Stimulated activated CD4-positive, alpha-beta T cell treated with anti-CD3 and anti-CD28 coated beads, Interleukin-4, amount 100 ng/mL, for 48 hours (primary cell): ENCODE measurements at regions not wholly inside any gene's neighbourhood (a gene's known extent, or its start where the extent isn't known, plus 50 kb on each side); places are given as distances from the start of the nearest gene placed in this dataset.

Experiments used
- DNase-seq, 2 donors: peaks; one replicate each; pipeline ENCODE4 v3.0.0-alpha.2; 2020; ENCODE audit warnings: low read depth in 2 of 2

DNA sequence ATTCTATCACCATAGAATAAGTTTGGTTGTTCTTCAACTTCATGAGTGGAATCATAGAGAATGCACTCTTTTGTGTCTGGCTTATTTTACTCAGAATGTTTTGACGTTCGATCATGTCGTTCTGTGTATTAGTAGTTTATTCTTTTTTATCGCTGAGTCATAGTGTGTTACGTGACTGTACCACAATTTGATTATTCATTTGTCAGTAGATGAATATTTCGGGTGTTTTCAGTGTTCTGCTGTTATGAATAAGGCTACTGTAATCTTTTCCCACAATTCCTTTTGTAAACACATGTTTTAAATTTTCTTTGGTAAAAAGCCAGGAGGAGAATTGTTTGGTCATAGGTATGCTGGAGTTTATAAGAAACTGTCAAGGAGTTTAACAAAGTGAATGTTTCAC, 279.9 kb upstream of the B3GAT1 start:
- DNase-seq = no peak

DNA sequence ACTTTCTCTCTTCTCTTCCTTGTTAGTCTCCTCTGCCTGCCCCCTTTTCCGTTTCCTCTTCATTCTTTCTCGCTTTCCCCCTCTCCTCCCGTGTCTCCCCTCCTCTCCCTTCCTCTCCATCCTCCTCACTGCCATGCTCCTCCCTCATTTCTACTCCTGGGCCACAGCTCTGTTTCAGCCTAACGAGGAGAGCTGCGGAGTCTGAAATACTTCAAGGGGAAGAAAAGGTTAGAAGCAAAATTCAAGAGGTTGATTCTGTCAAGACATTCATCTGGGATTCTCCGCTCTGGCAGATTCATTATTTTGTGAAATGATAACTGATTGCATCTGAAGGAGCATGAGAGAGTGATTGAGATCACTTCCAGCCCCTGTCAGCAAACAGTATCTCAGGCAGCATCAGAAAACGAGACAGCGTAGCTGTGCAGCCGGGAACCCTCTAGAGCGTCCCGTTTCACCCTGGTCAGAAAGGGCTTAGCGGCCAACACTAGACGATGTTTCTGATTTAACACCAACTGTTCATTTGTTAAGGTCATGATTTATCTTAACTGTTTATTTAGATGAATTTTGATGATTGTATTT, 279.3 kb upstream of the B3GAT1 start:
- DNase-seq = no peak

DNA sequence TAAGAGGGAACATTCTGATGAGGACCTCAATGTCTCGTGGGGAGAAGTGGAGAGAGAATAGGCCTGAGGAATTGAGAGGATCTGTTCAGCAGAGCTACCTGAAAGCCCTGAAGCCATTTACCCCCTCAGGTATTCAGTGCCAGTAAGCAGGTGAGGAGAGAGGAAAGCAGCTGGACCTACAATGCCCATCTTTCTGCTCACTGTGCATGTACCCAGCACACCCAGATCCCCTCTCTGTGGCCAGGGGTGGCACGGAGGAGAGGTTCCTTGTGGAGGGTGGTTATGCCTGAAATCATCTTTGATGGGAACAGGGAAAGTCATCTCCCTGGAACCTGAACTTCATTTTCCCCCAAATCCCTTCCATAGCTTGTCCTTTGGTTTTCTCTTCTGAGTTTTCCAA, 277.8 kb upstream of the B3GAT1 start:
- no peak for DNase-seq

DNA sequence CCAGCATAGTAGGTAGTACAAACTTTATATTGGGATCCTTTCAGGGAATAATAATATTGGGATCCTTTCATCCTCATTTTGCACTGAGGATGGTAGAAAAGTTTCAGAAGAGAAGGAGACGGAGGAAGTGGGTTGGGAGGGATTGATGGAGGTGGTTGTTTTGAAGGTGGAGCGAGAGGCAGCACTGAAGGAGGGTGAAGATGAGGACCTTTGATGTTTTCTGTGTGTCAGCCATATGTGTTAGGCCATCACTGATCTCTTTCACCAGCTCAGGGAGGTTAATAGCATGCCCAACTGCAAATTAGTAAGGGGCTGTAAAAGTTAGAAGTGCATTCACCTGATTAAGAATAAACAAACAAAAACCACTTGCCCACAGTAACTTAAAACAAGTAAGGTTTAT, 275.5 kb upstream of the B3GAT1 start:
- no peak for DNase-seq

DNA sequence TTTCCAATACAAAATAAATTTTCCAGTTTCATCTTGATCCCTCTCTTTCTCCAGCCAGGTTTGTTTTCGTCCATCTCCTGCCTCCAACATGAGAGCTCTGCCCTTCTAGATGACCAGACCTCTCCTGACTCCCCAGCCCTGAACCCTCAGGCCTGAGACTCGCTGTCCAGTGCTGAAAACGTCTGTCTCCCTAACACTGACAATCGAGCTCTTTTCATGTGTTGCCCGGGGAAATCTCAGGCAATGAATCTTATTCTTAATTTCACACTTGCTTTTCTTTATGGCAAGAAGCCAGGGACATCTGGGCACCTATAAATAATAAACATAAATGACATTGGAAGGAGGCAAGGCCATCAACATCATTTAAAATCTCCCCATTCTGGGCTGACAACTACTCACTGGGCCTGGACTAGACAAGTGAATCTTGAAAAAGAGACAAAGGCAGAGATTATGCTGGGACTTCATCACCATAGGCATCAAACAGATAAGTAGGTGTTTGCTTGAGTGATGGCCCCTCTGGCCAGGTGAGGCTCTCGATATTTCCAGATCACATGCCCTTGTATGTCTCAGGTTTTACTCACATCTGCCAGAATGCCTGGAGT, 274.5 kb upstream of the B3GAT1 start:
- DNase-seq = no peak

DNA sequence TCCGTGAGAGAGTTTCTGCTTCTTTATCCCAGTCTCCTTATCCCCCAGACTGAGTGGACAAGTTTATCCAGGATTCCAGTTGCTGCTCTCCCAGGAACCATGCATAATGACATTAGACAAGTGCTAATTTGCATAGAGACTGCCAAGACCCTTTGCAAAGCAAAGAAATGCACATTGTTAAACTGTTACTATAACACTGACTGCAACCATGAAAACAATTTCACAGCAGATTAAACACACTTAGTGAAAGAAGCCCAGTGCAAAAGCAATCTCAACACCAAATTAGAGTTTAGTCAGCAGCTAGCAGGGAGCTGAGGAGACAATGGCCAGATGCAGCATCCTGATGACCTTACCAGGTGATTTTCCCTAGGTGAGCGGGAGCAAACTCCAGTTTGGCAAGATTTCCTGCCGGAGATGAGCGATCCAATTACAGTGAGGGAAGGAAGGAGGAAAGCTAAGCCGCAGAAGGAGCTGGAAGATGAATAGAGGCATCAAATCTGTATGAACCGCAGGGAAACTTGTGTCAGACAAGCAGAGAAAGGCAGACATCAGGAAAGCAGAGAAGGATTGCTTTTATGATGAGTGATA, 273.8 kb upstream of the B3GAT1 start:
- no peak for DNase-seq

DNA sequence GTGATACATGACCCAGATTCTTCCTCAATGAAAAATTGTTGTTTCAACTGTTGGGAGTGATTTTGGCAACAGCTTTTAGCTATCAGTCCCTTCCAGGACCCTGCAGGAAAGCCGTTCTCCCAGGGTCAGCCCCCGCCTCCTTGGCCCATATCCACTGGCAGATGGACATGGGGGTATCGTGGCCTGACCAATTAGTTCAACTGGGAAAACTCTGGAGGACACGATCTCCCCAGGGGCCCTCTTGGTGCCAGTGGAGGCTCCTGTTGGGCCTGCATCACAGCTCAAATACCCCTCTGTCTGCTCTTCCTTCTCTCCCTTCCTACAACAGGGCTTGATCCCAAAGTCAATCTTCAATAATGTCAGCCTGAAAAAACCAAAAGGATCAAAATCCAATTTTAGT, 272.5 kb upstream of the B3GAT1 start:
- no peak for DNase-seq

DNA sequence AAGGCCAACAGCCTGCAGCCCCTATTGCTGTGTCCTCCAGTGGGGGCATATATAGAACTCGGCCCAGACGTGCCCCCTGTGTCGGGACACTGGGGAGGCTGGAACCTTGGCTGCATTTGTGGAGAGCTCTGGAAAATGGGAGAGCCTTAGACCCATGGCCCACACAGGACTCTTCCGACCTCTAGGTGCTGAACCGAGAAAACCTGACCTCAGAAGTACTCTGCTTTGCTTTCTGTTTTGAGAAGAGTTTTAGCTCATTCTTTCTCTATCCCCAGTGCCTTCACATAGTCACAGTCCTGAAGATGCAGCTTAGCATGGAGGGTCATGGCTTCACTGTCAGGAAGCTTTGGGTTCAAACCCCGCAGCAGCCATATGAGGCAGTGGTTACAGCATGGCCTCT, 271.8 kb upstream of the B3GAT1 start:
- DNase-seq = no peak

DNA sequence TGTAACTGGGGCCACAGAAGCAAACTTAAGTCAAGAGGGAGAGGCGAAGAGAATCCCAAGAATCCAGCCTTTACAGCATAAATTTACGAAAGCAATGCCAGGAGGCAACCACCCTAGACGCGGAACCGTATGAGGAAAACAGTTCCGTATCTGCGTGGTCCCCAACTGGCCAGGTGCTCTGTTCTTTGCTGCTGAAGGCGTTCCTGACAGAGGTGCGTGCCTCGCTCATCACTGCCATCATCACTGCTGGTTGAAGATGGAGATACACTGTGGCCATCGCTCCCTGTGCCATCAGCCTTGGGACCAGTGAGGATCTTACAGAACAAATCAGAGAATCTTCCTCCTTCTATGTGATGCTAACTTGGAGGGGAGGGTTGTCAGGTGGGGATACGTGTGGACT, 270.5 kb upstream of the B3GAT1 start:
- DNase-seq = no peak

DNA sequence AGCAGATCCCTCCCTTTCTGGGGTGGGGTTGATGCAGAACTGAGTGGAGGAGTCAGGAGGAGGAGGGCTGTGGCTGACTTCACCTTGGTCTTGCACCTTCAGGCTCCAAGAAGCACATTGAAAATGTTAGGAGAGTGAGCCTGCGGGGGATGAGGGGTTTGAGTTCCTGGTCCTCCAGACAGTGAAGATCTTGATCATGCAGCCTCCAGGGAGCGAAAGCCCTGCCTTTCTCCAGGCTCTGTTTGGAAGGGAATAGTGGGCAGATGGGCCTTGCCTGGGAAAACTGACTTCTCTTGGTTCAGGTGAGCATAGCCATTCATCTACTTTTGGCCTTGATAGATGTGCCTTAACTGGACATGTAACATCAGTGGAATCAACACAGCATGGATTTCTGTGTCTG, 267.6 kb upstream of the B3GAT1 start:
- DNase-seq = no peak

DNA sequence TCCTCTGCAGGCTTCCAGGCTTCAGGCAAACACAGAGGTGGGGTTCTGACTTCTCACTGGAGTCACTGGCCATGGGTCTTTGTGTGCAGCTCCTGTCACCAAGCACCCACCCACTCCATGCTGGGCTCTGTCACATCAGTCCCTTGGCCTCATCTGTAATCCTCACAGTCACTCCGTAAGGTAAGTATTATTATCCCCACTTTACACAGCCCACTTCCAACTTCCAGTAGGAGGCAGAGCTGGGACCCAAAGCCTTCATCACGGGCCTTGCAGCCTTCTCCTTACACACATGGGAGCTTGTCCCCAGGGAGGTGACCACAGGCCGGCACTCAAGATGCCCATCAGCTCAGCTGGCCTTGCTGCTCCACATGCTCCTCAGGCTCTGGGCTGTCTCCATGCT, 266.7 kb upstream of the B3GAT1 start:
- no peak for DNase-seq

DNA sequence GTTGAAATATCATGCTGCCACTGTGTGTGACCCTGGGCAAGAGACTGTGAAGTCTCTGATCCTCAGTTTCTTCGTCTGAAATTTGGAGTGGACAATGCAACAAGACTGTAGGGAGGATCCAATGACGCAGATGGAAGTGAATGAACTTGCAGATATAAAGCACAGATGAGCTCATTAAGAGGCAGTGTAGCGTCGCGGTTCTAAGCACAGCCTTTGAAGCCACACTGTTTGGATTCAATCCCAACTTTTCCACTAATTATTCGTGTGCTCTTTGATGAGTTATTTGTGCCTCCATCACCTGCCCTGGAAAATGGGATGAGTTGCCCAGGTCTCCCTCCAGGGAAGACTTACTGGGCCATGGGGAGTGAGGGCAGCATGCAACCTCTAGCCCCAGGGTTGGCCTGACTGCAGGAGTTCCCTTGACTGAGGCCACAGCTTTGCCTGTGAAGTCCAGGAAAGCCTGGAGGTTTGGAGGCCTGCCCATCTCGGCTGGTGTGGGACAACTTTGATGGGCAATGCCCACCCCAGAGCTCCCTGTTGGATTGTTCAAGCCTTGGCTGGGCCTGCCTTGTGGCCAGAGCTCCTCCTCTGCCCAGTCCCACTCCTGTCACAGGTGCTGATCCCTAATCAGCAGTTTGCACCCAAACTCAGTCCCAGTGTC, 266.0 kb upstream of the B3GAT1 start:
- no peak for DNase-seq

DNA sequence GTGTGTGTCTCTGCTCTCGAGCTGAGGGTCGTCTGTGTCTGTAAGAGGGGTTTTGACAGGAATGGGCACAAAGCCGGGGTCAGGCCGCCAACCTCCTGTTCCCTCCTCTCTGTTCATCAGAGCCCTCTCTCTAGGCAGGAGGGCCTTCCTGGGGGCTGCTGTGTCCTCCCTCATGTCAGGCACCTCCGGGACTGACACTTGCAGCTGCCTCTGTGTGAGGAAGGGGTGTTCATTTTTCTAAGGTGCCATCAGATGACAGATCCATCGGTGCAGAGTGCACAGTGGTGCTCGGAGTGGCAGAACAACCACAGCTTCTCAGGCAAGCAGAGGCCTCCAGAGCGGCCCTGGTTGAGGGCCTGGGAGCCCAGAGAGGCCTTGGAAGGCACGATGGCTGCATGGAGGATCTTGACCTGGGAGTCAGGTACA, 265.4 kb upstream of the B3GAT1 start:
- no peak for DNase-seq

DNA sequence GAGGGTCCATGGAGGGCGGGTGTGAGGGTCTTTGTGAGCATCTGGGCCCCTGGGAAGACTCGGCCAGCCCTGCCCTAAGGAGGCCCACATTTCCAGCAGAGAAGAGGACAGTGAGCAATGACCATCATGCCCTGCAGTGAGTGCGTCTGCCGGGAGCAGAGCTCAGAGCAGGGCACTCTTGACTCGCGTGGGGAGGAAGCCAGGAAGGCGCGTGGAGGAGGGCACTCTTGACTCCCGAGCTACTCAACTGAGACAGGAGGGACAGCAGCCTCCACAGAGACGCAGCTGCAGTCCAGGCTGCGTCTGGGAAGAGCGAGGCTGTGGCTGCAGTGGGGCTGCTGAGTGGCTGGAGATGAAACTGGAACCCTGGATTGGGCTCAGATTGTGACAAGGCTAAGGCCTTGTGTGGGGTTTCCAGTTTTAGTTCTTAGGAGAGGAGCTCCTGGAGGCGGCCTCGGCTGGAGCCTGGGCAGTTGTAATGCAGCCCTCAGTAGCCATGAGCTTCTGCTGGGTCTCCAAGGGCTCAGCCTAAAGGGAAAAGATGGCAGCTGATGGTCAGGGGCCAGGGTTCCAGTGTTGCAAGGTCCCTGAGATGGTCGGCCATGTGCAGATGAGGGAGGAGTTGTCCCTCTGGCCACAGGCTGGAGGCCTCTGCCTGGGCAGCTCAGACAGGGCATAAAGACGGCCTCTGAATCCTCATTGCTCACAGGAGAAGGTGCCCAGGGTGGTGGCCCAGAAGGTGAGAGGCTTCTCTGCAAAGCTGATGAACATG, 264.7 kb upstream of the B3GAT1 start:
- DNase-seq = no peak

DNA sequence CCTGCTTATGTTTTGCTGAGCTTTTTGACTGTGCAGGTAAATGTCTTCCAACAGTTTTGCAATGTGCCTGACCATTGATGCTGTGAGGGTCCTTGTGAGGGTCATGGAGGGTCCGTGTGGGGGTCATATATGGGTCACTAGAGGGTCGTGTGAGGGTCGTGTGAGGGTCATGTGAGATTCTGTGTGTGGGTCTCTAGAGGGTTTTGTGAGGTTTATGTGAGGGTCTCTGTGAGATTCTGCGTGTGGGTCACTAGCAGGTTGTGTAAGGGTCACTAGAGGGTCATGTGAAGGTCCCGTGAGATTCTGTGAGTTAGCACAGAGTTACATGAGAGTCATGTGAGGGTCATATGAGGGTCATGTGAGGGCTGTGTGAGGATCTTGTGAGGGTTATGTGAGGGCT, 263.9 kb upstream of the B3GAT1 start:
- no peak for DNase-seq

DNA sequence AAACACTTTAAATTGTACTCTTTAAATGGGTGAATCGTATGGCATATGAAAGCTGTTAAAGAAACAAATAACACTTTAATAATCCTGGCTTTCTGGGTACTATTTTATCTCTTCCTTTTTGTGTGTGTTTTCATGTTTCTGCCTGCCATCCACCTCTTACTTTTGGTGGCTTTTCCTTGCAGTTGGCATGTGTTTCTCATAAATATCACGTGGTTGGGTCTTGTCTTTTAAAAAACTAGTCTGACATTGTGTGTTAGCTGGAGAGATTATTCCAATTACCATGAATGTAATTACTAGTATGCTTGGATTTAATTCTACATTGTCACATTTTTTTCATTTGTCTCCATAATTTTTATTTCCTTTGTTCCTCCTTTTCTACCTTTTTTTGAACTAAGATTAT, 262.9 kb upstream of the B3GAT1 start:
- DNase-seq = no peak

DNA sequence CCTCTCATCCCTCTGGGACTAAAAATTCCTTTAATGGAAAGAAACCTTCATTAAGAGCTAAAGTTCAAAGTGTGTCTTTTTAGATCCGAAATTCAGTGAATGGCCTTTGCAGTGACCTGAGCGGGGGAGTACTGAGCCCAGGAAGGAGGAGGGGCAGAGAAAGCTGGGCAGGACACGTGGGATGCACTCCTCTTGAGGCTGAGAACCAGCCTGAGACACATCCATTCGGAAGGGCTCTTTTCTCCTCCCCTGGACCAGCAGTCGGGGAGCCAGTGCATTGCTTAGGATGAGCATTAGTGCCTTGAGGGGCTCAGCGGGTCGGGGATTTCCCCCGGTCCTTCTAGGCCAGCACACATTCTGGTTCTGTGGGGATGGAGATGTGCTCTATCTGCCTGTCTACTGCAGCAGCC, 258.9 kb upstream of the B3GAT1 start:
- DNase-seq = no peak

DNA sequence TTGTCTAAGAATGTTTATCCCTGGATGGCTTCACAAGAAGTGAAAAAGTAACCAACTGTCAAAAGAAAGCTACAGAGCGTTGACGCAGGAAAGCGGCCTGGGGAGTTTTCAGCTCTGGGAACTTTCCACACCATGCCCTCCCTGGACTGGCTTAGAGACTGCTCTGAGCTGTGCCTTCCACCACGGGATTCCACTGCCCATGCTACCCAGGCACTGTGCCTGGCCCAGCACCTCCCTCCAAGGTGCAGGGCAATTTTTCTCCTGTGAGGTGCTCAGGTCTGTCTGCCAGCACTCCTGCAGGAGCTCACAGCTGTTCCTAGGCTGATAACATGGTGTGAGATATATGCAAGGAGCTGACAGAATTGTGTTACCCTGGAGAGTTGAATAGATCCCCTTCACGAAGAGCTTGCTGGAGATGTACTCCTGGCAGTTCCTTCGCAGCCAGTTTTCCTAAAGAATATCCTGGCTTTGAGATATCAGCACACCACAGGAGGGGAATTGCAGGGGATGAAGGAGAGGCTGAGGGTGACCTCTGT, 258.3 kb upstream of the B3GAT1 start:
- no peak for DNase-seq

DNA sequence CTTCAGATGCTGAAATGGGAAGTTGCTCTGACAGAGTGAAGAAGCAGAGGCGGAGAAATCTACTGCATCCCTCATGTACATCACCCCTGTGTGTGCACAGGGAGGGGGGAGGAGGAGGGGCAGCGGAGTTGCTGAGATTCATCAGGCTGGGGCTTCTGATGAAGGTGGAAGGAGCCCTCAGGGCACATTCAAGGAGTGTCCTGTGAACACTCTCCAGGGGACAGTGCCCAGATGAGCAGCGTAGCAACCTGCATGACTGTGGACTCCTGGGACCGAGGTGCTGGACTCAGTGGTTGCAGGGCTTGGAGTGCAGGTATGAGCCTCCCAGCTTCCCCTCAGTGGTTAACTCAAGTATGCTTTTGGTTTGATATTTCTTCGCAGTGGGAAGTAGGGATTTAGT, 257.8 kb upstream of the B3GAT1 start:
- DNase-seq = no peak

DNA sequence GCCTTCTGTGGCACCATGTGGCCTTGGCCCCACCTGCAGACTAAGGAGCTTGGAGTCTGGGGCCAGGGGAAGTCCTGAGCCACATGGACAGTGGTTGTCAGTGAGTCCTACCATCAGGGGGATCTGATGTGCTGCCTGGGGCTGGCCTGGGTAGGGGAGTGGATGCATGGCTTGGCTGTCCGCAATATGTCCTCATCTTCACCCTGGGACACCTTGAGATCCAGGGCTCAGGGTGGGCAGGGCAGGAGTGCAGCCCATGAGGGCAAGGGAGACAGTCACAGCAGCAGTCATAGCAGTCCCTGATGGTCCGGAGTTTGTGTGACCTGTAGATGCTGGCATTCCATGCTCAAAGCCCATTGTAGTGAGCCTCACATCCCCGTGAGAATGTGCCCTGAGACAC, 256.8 kb upstream of the B3GAT1 start:
- DNase-seq = no peak

DNA sequence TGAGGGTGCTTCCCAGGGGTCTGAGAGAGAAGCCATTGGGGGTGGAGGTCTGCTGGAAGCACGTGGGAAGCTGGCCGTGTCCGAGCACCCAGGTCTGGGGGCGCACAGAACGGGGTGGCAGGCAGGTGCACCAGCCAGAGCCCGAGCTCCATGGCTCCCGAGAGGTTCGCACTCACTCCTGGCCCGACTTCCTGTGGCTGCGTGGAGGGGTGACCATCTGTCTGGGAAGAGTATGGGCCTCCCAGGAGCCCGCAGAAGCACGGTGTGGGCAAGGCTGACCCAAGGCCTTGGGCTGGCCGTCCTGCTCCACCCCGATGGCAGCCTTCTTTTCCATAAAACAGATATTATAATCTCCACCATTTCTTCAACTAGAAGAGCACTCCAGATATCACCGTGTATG, 256.0 kb upstream of the B3GAT1 start:
- DNase-seq = no peak

DNA sequence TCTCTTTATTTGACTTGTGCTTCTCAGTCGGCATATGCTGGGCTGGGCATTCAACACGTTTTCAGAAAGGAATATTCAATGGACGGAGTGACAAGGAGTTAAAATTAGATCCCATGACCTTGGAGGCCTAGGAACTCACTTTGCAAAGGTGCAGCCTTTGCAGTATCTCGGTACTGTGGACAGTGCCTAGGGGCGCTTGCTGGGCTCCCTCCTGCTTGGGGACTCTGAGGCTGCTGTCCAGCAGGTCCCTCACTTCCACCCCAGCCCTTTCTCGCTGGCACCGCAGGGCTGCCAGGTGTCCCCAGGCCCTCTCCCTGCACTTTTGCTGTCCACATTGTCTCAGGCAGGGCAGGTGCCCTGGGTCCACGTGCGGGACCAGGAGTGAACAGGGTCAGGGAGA, 255.5 kb upstream of the B3GAT1 start:
- no peak for DNase-seq
